HFFc6 (cell line): ENCODE measurements at regions not wholly inside any gene's neighbourhood (a gene's known extent, or its start where the extent isn't known, plus 50 kb on each side); places are given as distances from the start of the nearest gene placed in this dataset.

Source experiments
- DNase-seq: peaks from one replicate; pipeline ENCODE4 v3.0.0-alpha.2; 2018
- H3K27ac Mint-ChIP-seq: 2 replicates; pipeline ENCODE4 v1.8.0; 2020; ENCODE audit warnings: mild to moderate bottlenecking, mixed read lengths
- H3K27me3 Mint-ChIP-seq: 2 replicates; pipeline ENCODE4 v1.8.0; 2021; ENCODE audit warnings: mild to moderate bottlenecking, moderate library complexity, mixed read lengths; ENCODE audit not compliant: insufficient read depth
- H3K36me3 Mint-ChIP-seq: 2 replicates; pipeline ENCODE4 v1.8.0; 2021; ENCODE audit warnings: low read depth, mixed read lengths
- H3K4me1 Mint-ChIP-seq: 2 replicates; pipeline ENCODE4 v1.8.0; 2020; ENCODE audit warnings: low read depth, mixed read lengths
- H3K4me3 Mint-ChIP-seq: 2 replicates; pipeline ENCODE4 v1.8.0; 2020; ENCODE audit warnings: mild to moderate bottlenecking, moderate library complexity, mixed read lengths
- H3K9me3 Mint-ChIP-seq: 2 replicates; pipeline ENCODE4 v1.8.0; 2020; ENCODE audit warnings: mild to moderate bottlenecking, mixed read lengths
- CTCF ChIP-seq: fragments of 200-600 bp; sonication (generic); IDR thresholded peaks from 2 replicates; pipeline ENCODE4 v1.5.0; 2021; ENCODE audit warnings: antibody characterized with exemption, mild to moderate bottlenecking

DNA sequence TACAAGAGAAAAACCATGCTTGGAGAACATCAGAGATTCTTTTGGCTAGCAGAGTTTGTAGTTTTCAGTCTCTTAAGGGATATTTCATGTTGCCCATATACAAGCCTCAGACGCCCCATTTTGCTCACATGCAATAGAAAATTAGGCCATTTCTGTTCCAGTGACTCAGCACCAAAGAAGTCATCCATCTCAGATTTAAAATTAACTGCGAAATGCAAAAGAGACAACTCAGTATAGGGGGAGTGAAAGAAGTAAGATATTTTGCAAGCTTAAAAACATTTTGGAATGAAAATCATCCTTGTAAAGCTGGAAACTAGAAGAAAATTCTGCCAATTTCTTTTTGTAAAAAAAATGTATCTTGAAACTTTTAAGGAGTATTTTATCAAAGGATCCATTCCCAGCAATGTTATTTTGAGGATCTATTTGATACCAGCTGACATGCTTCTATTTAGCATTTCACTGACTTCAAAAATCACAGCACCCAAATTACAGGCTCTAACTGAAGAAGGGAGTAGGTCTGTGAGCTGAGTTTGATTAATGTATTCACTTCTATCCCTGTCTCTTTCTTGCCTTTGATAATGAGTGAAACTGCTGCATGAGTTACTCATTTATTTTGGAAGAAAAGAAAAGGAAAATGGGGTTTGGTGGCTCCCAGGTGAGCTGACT lies 223.7 kb upstream of the SULF2 start:
- no peak overlapping the region for H3K27ac Mint-ChIP-seq
- no peak for TF ChIP-seq CTCF
- no peak overlapping the region for H3K4me3 Mint-ChIP-seq
- H3K27me3 Mint-ChIP-seq, result peaks cover 3% of the 10 kb centered on the region; the same call in 1 of the 2 replicates
- peaks cover 11% of the 10 kb centered on the region; the same call in 1 of the 2 replicates for H3K36me3 Mint-ChIP-seq
- DNase-seq, result no peak
- no peaks in the 10 kb centered on the region for H3K4me1 Mint-ChIP-seq
- H3K9me3 Mint-ChIP-seq, result peaks cover 54% of the 10 kb centered on the region

GRCh38 chr20:48007351-48007750 lies 222.1 kb upstream of the SULF2 start:
- Mint-ChIP-seq H3K27ac (no peak overlapping the region), H3K4me1 (no peaks in the 10 kb centered on the region), H3K36me3 (peaks cover 14% of the 10 kb centered on the region; the same call in 1 of the 2 replicates), H3K9me3 (peaks cover 59% of the 10 kb centered on the region), H3K4me3 (no peak overlapping the region), H3K27me3 (no peaks in the 10 kb centered on the region; the same call in 1 of the 2 replicates)
- no peak for DNase-seq
- no peak for TF ChIP-seq CTCF

DNA sequence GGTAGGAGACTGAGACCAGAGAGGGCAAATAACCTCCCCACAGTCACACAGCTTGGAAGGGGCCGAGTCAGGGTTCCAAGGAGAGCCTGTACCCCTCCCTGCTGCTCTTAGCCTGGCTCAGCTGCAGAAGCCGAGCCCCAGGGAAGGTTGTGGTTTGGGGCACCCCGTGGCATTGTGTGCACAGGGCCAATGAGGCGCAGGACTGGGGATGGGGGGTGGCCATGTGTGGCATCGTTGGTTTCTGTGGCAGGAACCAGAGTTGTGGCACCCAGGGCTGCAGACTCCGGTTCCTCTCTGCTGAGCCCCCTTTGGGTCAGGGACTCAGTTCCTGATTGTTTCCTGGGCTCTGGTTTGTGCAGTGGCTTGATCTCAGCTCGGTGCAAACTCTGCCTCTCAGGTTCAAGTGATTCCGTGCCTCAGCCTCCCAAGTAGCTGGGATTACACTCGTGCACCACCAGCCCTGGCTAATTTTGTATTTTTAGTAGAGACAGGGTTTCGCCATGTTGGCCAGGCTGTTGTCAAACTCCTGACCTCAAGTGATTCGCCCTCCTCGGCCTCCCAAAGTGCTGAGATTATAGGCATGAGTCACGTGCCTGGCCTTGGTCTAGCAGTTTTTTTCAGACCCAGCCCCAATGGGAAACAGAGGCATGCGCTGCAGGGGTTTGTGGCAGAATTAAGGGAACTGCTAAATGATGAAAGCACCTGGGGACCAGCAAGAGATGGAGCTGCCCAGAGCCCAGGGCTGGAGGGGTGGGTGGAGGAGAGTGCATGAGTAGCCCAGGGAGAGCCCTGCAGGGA lies 221.0 kb upstream of the SULF2 start:
- no peak overlapping the region for H3K4me3 Mint-ChIP-seq
- DNase-seq, result no peak
- H3K9me3 Mint-ChIP-seq, result peaks cover 59% of the 10 kb centered on the region
- no peak overlapping the region for H3K27ac Mint-ChIP-seq
- no peaks in the 10 kb centered on the region for H3K4me1 Mint-ChIP-seq
- H3K36me3 Mint-ChIP-seq, result peaks cover 14% of the 10 kb centered on the region; the same call in 1 of the 2 replicates
- H3K27me3 Mint-ChIP-seq, result no peaks in the 10 kb centered on the region; the same call in 1 of the 2 replicates
- no peak for TF ChIP-seq CTCF

- peaks cover 14% of the 10 kb centered on the region; the same call in 1 of the 2 replicates for H3K36me3 Mint-ChIP-seq
These were observed 217.7 kb upstream of the SULF2 start for GRCh38 chr20:48003021-48003420.

DNA sequence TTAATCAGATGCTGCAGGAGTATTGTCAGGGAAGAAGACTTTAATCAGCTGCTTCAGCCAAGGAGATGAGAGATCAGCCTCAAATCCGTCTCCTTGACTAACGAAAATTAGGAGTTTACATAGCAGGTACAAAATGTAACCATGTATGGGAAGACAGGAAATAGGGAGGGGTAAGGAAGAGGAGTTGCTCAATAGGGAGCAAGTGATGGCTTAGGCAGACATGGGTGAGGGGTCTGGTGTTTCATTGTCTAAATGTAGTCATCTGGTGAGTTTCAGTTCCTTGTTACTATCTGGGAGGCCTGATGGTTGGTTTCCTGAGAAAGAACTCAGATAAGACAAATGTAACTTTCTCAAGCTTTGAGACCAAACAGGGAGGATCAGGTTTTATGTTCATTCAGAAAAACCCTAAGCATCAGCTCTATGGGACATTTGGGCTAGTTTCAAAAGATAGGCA lies 217.3 kb upstream of the SULF2 start:
- no peak overlapping the region for H3K4me3 Mint-ChIP-seq
- no peak for DNase-seq
- H3K9me3 Mint-ChIP-seq, result peaks cover 68% of the 10 kb centered on the region
- H3K27ac Mint-ChIP-seq, result no peak overlapping the region
- H3K4me1 Mint-ChIP-seq, result no peaks in the 10 kb centered on the region
- peaks cover 14% of the 10 kb centered on the region; the same call in 1 of the 2 replicates for H3K36me3 Mint-ChIP-seq
- no peak for TF ChIP-seq CTCF
- no peaks in the 10 kb centered on the region; the same call in 1 of the 2 replicates for H3K27me3 Mint-ChIP-seq

More at GRCh38 chr20:48003021-48003420, 217.7 kb upstream of the SULF2 start:
- DNase-seq, result no peak
- Mint-ChIP-seq H3K27ac (no peak overlapping the region), H3K4me3 (no peak overlapping the region), H3K4me1 (no peaks in the 10 kb centered on the region), H3K9me3 (peaks cover 68% of the 10 kb centered on the region), H3K27me3 (no peaks in the 10 kb centered on the region; the same call in 1 of the 2 replicates)
- no peak for TF ChIP-seq CTCF
